Suprapubic skin (tissue), 4 donors: ENCODE measurements at regions not wholly inside any gene's neighbourhood (a gene's known extent, or its start where the extent isn't known, plus 50 kb on each side); places are given as distances from the start of the nearest gene placed in this dataset.

Experiments
- DNase-seq, 2 donors: peaks; one replicate each; pipeline ENCODE4 v3.0.0-alpha.2; 2019; ENCODE audit warnings: low spot score in 2 of 2
- H3K27ac ChIP-seq: fragments of 200-600 bp; sonication (generic); one replicate; pipeline ENCODE4 v1.5.1; 2019
- H3K27me3 ChIP-seq: fragments of 200-600 bp; sonication (generic); one replicate; pipeline ENCODE4 v1.5.1; 2019
- H3K36me3 ChIP-seq: fragments of 200-600 bp; sonication (generic); one replicate; pipeline ENCODE4 v1.5.1; 2019
- H3K4me1 ChIP-seq: fragments of 200-600 bp; sonication (generic); one replicate; pipeline ENCODE4 v1.5.1; 2019
- H3K4me3 ChIP-seq: fragments of 200-600 bp; sonication (generic); one replicate; pipeline ENCODE4 v1.5.1; 2019; ENCODE audit warnings: mild to moderate bottlenecking
- H3K9me3 ChIP-seq: fragments of 200-600 bp; sonication (generic); one replicate; pipeline ENCODE4 v1.5.1; 2019
- EP300 ChIP-seq: sonication (generic); formaldehyde crosslinking; IDR thresholded peaks from one replicate; pipeline ENCODE4 v1.6.1; 2017; ENCODE audit warnings: antibody characterized with exemption
- POLR2A ChIP-seq, 2 donors: fragments of 450-650 bp; IDR thresholded peaks; one replicate each; pipeline ENCODE4 v1.6.1; 2017; ENCODE audit warnings: antibody characterized with exemption in 2 of 2, mild to moderate bottlenecking in 2 of 2, moderate library complexity in 2 of 2
- POLR2AphosphoS5 ChIP-seq, 3 donors: sonication (generic); formaldehyde crosslinking; IDR thresholded peaks; one replicate each; pipeline ENCODE4 v1.6.1; 2017; ENCODE audit warnings: antibody characterized with exemption in 3 of 3
- WGBS: methylation state at CpG from one replicate; pipeline ENCODE4 v1.1.5; 2018; 5-methylcytosine and 5-hydroxymethylcytosine counted together
- TF ChIP-seq, protein P1 (sequence below), 2 donors: fragments of 200-600 bp in 1 of 2; fragments of 450-650 bp in 1 of 2; sonication (generic) in 1 of 2; IDR thresholded peaks; one replicate each; pipeline ENCODE4 v1.5.1; 2016 to 2019; ENCODE audit warnings: antibody characterized with exemption in 2 of 2, mild to moderate bottlenecking in 1 of 2, moderate library complexity in 1 of 2

- no peak for DNase-seq
- 64% methylated on average over 1 of the region's 1 CpG for WGBS
Observed at GRCh38 chr5:23035555-23036090, 182.5 kb upstream of the CDH12 start.

GRCh38 chr5:23033864-23034263, 180.7 kb upstream of the CDH12 start:
- TF ChIP-seq, protein P1, sequence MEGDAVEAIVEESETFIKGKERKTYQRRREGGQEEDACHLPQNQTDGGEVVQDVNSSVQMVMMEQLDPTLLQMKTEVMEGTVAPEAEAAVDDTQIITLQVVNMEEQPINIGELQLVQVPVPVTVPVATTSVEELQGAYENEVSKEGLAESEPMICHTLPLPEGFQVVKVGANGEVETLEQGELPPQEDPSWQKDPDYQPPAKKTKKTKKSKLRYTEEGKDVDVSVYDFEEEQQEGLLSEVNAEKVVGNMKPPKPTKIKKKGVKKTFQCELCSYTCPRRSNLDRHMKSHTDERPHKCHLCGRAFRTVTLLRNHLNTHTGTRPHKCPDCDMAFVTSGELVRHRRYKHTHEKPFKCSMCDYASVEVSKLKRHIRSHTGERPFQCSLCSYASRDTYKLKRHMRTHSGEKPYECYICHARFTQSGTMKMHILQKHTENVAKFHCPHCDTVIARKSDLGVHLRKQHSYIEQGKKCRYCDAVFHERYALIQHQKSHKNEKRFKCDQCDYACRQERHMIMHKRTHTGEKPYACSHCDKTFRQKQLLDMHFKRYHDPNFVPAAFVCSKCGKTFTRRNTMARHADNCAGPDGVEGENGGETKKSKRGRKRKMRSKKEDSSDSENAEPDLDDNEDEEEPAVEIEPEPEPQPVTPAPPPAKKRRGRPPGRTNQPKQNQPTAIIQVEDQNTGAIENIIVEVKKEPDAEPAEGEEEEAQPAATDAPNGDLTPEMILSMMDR (IDR thresholded peaks at IDR 0.05): no peak
- TF ChIP-seq EP300: no peak
- TF ChIP-seq POLR2A (IDR thresholded peaks at IDR 0.05): no peak
- no peak for TF ChIP-seq POLR2AphosphoS5 (IDR thresholded peaks at IDR 0.05)
- DNase-seq: no peak
- Histone ChIP-seq H3K4me1 (no peaks in the 10 kb centered on the region), H3K4me3 (no peak overlapping the region), H3K27ac (no peak overlapping the region), H3K27me3 (no peaks in the 10 kb centered on the region), H3K9me3 (no peaks in the 10 kb centered on the region), H3K36me3 (no peaks in the 10 kb centered on the region)
- 95% methylated on average over 1 of the region's 1 CpG for WGBS

More at GRCh38 chr5:23035555-23036090, 182.5 kb upstream of the CDH12 start:
- no peaks in the 10 kb centered on the region for H3K4me1 ChIP-seq
- H3K9me3 ChIP-seq: no peaks in the 10 kb centered on the region
- TF ChIP-seq, protein P1 (IDR thresholded peaks at IDR 0.05): no peak
- TF ChIP-seq EP300 (no peak), POLR2AphosphoS5 (IDR thresholded peaks at IDR 0.05) (no peak), POLR2A (IDR thresholded peaks at IDR 0.05) (no peak)
- no peak overlapping the region for H3K4me3 ChIP-seq
- H3K27me3 ChIP-seq: no peaks in the 10 kb centered on the region
- H3K36me3 ChIP-seq: no peaks in the 10 kb centered on the region
- no peak overlapping the region for H3K27ac ChIP-seq

DNA sequence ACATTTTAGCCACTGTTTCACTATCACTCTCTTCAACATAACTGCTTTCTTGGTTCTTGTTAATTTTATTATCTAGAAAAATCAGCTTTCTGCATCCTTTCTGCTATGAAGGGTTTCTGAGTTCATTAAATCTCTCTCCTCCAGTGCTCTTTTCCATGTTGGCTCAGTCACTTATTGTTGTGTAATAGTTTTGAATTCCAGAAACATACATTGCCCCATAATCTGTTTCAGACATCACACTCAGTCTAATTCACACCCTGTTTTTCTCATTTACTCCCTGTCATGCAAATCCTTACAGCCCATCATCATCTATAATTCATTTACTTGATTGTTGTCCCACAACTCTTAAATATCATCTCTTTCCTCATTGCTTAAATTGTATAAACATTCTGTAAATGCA, 176.1 kb upstream of the CDH12 start:
- H3K9me3 ChIP-seq: no peaks in the 10 kb centered on the region
- DNase-seq: no peak
- TF ChIP-seq, protein P1 (IDR thresholded peaks at IDR 0.05): no peak
- no peak for TF ChIP-seq EP300
- no peak for TF ChIP-seq POLR2A (IDR thresholded peaks at IDR 0.05)
- no peak for TF ChIP-seq POLR2AphosphoS5 (IDR thresholded peaks at IDR 0.05)

GRCh38 chr5:23028445-23029021, 175.4 kb upstream of the CDH12 start:
- Histone ChIP-seq H3K4me1 (peaks cover 17% of the 10 kb centered on the region), H3K9me3 (no peaks in the 10 kb centered on the region), H3K27ac (no peak overlapping the region), H3K36me3 (no peaks in the 10 kb centered on the region), H3K4me3 (no peak overlapping the region), H3K27me3 (no peaks in the 10 kb centered on the region)
- TF ChIP-seq, protein P1 (IDR thresholded peaks at IDR 0.05): no peak
- TF ChIP-seq POLR2AphosphoS5 (IDR thresholded peaks at IDR 0.05): no peak
- TF ChIP-seq EP300: no peak
- TF ChIP-seq POLR2A (IDR thresholded peaks at IDR 0.05): no peak
- WGBS: 92% methylated on average over 3 of the region's 3 CpGs
- DNase-seq: no peak

More for the DNA sequence above, 176.1 kb upstream of the CDH12 start:
- H3K4me3 ChIP-seq: no peak overlapping the region
- no peak overlapping the region for H3K27ac ChIP-seq
- H3K36me3 ChIP-seq: no peaks in the 10 kb centered on the region
- H3K4me1 ChIP-seq: peaks cover 17% of the 10 kb centered on the region
- H3K27me3 ChIP-seq: no peaks in the 10 kb centered on the region

- H3K36me3 ChIP-seq: no peaks in the 10 kb centered on the region
- no peak overlapping the region for H3K4me3 ChIP-seq
- DNase-seq: no peak
- WGBS: 85% methylated on average over 4 of the region's 4 CpGs
- no peak overlapping the region for H3K27ac ChIP-seq
- no peaks in the 10 kb centered on the region for H3K27me3 ChIP-seq
- peaks cover 17% of the 10 kb centered on the region for H3K4me1 ChIP-seq
- H3K9me3 ChIP-seq: no peaks in the 10 kb centered on the region
- TF ChIP-seq POLR2AphosphoS5 (IDR thresholded peaks at IDR 0.05): no peak
- TF ChIP-seq POLR2A (IDR thresholded peaks at IDR 0.05): no peak
- TF ChIP-seq, protein P1 (IDR thresholded peaks at IDR 0.05): no peak
- TF ChIP-seq EP300: no peak
Observed at GRCh38 chr5:23027830-23028229, 174.7 kb upstream of the CDH12 start.
